Forelimb muscle (tissue), 1 donor: ENCODE measurements at regions not wholly inside any gene's neighbourhood (a gene's known extent, or its start where the extent isn't known, plus 50 kb on each side); places are given as distances from the start of the nearest gene placed in this dataset.

Source experiments
- DNase-seq: peaks from one replicate; pipeline ENCODE4 v3.0.0-alpha.2; 2013; ENCODE audit warnings: low read depth

DNA sequence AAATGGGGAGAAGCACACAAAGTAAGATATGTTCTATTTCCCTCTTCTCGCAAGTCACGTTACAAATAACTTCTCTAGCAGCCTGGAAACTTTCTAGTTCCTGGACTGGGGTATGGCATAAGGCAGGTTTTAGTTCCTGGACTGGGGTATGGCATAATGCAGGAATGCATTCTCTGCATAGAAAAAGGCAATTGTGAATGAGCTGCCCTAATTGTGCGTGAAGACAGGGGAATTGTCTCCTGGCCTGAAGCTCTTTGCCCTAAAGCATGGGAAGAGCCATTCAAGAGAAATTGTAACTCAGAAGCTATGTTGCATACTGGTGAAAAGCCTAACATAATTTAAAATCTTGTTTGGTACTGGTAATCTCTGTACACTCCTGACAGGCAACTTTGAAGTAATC, 54.3 kb upstream of the CBLB start:
- no peak for DNase-seq

DNA sequence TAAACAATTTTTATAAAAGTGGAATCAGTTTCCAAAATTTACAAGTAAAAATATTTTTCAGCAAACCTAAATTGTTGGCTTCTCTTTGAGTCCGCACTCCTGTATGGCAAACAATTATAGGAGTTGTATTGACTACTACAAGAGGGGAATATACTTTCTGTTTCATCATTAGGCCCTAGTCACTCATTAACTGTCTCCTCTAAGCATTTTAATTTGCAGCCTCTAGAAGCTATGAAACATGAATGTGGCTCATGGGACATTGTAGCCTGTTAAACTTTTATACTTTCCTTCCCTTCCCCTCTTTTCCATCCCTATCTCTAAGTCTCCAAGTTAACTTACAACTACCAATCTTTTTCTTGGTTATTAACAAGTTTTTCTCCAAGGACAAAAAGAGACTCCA, 58.9 kb upstream of the CBLB start:
- DNase-seq = no peak

DNA sequence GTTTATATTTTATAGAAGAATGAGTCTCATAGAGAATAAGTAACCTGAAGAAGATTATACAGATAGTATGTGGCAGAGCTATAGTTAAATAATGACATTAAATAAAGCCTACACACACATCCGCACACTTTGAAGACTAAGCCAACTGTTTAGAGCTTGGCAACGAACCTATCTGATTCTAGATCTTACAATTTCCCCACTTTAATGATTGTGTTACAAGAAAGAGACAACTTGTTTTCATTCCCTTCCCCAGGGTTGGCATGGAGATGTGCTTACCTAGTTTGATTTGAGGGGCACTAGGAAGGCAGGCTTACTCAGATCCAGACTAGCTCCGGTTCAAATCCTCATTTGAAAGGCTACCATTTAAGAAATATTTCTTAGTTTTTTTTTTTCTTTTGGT, 61.9 kb upstream of the CBLB start:
- DNase-seq = no peak

DNA sequence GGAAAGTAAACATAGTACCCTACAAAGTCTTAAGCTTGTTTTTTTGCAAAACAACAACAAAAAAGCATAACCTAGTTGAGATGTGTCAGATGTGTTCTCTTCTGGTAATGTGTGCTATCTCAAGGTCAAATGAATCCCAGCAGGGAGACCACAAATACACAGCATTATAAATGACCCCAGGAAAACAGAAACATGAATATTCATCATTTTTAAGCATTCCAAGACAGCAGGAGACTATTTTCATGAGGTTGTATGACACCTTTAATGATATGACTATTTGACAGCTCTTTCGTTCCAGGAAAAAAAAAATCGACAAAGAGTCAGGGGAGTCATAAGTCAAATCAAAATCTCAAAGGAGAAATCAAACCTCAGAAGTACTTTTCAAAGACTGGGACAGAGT, 62.7 kb upstream of the CBLB start:
- no peak for DNase-seq

DNA sequence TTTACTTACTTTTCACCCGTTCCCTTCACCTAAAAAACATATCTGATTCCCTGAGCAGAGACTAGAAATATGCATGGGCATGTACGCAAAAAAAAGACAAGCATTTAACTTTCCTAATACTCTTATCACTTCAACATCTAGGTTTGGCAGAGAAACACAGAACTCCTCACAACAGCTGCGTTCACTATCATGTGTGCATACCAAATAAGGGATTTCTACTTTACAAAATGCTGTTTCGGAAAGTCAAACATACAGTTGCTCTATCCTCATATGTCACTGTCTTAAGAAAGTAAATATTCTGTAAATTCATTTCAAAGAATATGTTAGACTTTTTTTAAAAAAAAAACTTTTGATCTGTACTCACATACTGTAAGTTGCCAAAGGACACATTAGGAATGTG, 65.1 kb upstream of the CBLB start:
- no peak for DNase-seq

DNA sequence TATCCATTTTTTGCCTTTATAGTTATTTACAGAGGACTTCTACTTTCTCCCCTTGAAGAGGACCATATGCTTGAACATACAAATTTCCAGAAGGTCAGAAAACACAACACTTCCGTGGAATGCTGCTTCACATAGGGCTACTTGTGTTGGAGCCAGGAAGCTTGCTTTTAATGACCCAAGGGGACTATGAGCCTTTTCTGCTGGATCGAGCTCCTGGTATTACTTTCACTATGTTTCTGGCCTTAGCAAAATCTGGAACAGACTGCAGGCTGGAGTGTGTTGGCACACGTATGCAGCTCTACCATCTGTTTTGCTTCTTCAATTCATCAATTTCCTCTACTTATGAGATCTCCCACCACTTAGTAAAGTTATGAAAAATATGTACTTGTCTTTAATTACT, 69.3 kb upstream of the CBLB start:
- DNase-seq = peak; percentile 76

DNA sequence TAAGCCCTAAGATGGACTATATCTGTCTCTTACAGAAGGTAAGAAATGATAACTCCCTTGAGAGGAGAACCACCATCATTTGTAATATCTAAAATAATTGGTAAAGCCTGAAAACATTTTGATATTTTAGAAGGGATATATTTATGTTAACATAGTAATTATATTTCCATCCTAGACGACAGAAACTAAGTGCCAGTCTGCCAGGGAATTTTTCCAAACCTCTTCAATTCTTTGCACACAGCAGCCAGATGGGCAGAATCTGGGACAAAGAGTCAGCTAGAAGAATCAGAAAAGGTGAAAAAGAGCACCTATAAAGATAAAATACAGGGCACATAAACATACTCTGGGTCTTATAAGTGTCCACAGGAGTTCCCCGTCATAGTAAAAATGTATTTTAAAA, 70.0 kb upstream of the CBLB start:
- no peak for DNase-seq

DNA sequence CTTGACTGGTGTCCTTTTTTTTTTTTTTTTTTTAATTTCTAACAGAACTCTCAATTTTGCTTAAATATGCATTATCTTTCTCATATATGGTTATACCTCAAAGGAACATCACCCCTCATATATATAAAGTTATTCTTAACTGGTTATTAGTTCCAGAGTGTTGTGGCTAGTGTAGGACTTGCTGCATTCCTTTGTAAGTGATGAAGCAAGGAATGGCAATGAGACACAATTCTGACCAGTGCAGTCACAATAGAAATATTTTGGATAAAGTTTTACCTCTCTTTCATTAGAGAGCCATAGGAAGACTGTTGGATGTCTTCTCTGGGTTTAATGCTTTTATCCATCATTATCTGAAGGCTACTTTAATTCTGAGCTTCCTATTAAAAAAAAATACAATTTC, 75.5 kb upstream of the CBLB start:
- no peak for DNase-seq

DNA sequence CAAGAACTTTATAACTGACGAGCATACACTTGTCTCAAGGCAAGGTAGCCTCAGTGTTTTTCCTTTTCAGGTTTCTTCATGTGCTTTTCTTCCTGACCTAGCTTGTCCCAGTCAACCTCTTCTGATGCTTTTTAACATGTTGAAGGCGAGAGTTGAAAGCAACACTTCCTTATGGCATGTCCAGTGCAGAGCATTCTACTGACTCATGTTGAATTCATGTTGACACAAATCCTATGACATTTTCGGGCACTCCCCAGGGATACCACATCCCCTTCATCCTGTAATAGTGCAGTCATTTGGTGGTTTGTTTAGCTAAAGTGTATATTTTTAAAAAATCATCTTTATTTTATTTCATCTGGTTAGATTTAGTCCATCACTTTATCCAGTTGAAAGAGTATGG, 75.9 kb upstream of the CBLB start:
- no peak for DNase-seq

DNA sequence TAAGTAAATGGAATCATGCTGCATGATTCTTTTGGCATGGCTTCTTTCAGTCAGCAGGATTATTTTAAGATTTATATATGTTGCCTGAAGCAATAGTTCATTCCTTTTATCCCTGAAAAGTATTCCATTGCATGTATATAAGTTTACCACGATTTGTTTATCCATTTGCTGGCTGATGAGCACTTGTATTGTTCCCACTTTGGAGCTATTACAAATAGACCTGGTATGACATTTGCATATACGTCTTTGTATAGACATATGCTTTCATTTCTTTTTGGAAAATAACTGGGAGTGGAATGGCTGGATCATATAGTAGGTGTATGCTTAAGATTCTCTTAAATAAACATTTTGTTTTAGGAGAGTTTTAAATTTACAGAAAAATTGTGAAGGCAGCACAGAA, 79.3 kb upstream of the CBLB start:
- no peak for DNase-seq

DNA sequence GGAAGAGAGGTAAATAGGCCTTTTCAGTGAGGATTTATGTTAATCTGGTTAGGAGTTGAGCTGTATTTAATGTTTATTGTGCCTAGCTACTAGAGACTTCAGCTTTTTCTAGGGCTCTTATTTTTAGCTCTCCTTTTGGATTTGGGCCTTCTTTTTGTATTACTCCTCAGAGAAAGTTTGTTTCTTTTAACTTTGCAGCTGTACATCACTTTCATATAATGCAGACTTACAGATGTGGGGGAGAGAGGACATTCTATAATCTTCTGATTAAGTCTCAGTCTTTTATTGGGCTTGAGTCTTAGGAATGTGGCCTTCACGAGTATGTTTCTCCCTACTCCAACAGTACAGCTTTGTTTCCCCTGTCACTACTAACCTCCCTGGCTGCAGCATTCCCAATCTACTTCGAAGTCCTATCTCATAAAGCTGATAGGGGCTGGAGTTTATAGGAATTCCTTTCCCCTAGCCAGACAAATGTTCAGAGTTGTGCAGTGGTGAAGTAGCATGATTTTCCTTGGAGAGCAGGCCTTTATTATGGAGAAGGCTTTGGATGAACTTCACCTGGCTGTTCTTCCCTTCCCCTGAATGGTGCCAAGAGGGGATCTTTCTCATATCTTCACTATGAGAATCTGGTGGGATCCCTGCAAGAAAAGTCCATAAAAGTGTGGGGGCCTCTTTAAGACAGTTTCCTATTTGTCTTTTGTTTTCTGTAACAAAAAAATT, 82.2 kb upstream of the CBLB start:
- DNase-seq = peak; percentile 60

DNA sequence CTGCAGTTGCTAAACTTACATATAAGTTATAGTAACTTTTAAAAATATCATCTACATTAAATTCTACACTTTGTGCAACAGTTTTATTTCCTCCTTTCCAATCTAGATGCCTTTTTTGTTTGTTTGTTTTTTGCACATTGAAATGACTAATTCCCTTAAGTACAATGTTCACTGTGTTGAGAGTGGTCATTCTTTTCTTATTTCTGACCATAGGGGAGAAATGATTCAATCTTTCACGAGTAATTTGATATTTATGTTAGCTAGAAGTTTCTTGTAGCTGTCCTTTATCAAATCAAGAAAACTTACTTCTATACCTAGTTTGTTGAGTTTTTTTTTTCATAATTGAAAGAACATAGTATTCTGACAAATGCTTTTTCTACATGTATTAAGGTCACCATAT, 85.0 kb upstream of the CBLB start:
- no peak for DNase-seq

DNA sequence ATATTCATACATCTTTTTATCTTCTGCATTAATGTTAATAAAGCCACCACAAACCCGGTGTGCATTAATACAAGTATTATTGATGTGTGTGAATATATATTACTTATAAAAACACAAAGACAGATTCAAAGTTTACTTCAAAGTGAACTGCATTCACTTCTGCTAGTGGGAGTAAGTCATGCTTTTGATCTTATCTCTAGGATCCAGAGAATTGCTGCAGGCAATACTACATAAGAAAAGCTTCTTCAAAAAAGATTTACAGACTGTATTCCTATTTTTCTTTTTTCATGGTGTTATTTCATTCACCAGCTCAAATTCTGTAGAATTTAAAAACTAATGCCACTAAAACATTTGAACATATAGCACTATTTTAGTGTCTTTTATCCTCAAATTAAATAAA, 87.5 kb upstream of the CBLB start:
- no peak for DNase-seq

DNA sequence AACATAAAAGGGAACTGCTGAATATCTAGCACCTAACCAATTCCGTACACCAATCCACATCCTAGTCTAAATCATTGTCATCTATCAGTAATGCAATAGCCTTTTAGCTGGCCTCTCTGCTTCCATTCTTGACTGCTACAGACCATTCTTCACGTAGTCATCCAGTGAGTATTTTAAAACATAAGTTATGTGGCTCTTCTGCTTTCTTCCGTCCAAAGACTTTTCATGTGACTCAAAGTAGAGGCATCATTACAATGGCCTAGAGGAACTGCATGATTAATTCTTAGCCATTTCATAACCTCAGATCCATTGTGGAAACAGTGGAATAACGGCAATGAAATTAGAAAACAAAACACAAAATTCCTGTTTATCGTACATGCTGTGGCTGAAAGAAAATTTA, 88.9 kb upstream of the CBLB start:
- no peak for DNase-seq

DNA sequence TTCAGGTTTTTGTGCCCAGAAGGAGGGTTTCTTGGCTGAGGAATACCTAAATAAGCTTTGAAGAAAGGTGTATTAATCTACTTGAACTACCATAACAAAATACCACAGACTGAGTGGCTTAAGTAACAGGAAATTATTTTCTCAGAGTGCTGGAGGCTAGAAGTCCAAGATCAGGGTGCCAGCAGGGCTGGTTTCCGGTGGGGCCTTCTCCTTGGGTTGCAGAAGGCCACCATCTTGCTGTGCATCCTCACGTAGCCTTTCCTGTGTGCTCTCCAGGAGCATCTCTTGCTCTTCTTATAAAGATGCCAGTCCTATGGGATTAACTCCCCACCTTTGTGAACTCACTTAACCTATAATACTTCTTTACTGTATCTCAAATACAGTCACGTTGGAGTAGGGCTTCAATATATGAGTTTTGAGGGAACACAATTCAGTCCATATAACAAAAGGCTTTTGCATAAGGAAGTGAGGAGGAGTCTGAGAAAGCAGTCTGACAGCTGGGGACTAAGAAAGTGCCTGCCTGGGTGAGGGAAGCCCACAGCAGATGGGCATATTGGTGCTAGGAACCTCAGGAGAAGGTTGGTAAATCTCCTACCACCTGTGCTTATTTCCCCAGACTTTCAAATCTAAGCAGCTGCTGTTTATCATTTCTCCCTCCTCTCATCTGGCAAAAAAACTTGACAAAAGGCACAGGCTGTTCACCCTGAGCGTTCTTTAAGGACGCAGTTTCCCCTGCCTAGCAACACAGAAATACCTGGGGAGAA, 89.6 kb upstream of the CBLB start:
- DNase-seq = no peak

DNA sequence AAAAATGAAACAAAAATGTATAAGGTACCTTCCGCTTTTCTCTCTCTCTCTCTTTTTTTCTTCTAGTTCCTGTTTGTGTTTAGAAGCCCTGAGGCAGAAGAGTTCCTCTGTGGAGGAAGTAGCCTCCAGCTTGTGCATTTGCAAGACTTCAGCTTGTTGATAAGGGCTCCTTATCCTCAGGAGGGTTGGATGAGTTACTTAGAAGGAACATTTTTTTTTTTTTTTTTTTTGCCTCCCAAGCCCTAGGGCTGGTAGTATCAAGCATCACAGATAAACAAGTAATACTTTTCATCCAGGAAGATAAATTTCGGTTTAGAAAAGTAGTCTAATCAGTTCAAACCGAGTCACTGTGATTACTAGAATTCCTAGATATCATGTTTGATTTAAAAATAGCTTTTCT, 91.0 kb upstream of the CBLB start:
- no peak for DNase-seq

DNA sequence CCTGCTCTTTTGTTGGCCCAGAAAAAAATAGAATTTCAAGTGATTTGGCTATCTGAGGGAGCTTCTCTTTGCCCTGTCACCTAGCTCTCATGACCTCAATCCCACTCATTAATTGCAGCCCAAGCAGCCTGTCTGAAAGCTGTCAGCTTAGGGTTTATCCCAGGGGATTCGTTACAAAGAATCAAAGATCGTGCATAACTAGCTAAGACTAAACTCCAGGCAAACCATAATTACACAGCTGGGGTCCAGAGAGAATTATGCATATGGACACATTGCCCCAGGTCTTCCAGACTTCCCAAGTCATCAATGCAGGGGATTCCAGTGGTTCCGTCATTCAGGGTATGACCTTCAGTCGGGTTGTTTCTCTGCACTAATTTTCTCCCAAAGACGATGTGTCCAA, 91.6 kb upstream of the CBLB start:
- DNase-seq = no peak

DNA sequence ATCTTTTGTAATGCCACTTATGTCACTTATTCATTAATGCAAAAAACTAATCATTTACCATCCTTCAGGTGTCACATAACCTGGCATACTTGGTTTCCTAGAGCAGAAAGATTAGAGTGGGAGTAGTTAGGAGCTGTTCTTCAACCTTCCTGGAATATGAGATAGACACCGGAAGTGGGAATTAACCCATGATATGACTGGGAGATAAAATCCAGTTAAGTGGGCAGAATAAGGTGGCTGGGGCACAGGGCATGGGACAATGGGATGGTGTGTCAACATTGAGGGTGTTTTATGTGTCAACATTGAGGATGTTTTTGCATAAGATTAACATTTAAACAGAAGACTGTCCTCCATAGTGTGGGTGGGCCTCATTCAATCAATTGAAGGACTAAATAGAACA, 94.3 kb upstream of the CBLB start:
- no peak for DNase-seq

DNA sequence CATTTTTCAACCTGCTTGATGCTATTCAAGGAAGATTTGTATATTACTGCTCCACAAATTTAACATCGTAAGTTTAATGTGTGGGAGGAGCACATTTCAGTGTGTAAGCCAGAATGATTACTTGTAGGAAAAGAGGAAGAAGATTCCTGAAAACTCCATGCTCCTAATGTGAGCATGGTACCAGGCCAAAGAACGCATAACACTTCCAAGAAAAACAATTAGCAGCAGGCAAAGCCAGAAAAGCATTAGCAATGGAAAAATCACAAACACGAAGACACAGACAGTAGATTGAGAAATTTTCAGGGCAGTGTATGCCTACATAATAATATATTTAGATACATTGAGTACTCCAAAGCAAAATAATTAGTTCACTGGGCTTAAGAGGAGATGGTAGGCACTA, 96.6 kb upstream of the CBLB start:
- no peak for DNase-seq

DNA sequence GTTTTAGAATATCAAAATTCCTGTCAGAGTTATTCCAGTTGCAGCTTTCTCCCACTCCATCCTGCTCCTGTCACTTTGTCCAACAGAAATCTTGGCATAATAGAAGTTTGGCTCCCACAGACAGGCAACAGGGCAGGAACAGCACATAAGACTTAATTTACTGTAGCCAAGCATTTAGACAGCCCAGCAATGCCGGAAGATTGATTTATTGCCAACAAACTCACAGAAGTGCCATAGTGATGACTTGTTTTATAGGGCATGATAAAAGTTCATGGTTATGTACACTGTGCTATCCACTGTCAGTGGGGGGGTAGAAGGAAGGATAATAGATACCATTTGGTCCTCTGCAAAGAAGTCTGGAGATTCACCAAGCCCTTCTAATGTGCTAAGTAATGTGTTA, 98.3 kb upstream of the CBLB start:
- no peak for DNase-seq

DNA sequence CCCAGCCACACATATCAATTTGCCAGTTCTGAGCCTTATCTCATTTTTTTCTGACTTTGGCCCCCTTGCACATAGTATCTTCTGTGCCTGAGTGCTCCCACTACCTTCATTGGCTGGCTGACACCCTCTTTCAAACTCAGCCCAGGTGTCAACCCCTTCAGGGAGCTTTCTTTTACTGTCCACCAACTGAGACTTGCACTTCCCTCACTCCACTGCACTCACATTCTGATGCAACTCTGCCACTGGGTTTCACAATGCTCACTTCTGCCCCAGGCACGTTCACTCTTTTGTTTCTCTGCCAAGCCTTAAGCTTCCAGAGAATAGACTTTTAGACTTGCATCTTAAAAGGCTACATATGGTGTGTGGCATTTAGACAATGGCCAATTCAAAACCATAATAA, 101.5 kb upstream of the CBLB start:
- no peak for DNase-seq

DNA sequence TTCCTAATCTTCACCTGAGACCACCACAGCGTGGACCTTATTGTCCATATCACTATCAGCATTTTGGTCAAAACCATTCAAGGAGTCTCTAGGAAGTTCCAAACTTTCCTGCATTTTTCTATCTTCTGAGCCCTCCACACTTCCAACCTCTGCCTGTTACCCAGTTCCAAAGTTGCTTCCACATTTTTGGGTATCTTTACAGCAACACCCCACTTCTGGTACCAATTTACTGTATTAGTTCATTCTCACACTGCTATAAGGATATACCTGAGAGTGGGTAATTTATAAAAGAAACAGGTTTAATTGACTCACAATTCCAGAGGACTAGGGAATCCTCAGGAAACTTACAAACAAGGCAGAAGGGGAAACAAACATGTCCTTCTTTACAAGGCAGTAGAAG, 103.3 kb upstream of the CBLB start:
- DNase-seq = no peak

DNA sequence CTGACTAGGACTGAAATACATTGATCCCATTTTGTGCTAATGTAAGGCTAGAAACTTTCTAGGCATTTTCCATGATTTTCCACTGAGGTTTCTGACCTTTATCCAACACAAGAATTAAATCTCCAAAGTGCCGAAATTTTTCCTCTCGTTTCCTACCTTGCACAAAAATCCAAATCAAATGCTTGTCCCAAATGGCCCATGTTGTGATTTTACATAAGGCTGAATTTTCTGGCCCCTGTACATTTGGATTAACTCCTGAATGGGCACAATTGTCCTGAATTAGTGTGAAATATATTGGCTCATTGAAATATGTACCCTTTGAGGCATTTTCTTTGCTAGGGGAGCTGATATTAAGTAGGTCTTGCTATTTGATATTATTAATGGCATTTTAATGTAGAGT, 105.6 kb upstream of the CBLB start:
- no peak for DNase-seq

DNA sequence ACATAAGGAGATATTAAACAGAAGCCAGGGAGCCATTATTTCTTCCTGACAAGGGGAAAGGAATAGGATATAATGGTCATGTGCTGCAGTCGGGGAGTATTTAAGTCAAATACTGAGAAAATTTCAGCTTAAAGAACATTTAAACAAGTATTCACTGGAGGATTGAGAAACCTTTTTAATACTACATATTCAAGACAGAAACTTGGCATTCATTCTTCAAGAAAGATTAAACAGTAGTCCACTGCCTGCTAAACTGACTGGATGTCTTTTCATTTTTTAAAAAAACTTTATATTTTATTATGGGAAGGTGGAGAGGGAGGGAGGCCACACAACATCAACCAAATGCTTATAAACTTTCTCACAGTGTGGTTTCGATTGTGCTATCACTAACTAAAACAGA, 107.4 kb upstream of the CBLB start:
- no peak for DNase-seq
